Fibroblast of the aortic adventitia (primary cell): ENCODE measurements at regions not wholly inside any gene's neighbourhood (a gene's known extent, or its start where the extent isn't known, plus 50 kb on each side); places are given as distances from the start of the nearest gene placed in this dataset.
"Not testable (repeated sequence)": the region's sequence is repeated elsewhere in the genome, so short reads cannot be mapped to it uniquely, and the experiment has no call there.

Source experiments
- DNase-seq: peaks from one replicate; pipeline ENCODE4 v3.0.0-alpha.2; 2010; ENCODE audit warnings: low read depth
- H3K4me3 ChIP-seq: 2 replicates; pipeline ENCODE4 v1.5.1; 2011; ENCODE audit warnings: low read depth, mild to moderate bottlenecking, control low read depth, low read length, moderate library complexity

DNA sequence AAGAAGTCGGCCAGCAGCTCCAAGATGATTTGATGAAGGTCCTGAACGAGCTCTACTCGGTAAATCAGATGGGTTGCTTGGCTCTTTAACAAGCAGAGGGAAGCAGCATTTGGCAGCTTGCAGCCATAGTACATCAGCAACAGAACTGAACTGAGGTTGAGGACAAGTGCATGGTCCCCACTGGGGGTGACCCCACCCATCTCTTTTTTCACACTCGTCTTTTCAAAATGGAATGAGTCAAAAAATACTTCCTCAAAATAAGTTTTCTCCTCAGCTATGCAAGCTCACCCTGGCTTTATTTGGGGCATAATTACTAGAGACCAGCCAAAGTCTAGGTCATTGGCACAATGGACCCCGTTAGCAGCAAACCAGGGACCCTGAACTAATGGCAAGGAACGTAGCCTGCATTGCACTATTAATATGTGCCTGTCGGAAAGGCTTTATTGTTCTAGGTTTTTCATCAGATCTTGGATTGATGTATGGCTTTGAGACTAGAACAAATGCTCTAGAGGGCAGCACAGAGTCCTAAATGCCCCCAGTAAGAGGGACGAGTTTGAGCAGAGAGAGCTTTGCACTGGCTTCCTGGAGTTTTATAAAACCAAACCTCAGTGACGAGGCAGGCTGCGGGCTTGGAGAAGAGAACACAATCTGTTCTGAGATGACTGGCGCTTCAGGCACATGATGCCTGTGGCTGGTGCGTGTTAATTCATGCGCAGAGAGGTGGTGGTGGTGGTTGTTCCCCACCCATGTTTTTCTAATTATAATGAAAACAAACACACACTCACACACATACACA lies 74.2 kb upstream of the FAM72C start:
- DNase-seq, result peak; percentile 2
- H3K4me3 ChIP-seq, result not testable (repeated sequence)

DNA sequence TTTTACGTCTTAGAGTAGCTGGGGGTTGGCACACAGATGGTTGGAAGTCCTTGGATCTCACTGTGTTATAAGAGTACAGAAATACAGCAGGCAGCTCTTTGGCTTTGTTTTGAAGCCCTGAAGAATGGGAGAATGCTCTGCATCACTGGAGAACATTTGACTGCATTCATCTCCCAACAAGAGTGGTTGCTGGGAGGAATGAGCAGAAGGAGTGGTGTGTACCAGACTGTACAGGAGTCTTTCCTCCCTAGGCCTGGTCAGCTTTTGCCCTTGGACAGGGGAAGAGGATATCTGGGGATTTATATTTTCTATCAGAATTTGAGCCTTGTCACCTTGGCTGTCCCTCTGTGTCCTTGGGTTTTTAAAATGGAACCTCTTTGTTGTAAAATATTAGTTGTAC lies 70.5 kb upstream of the FAM72C start:
- not testable (repeated sequence) for H3K4me3 ChIP-seq, DNase-seq

- H3K4me3 ChIP-seq, DNase-seq: not testable (repeated sequence)
These were observed 68.5 kb upstream of the FAM72C start for GRCh38 chr1:144040293-144040692.

DNA sequence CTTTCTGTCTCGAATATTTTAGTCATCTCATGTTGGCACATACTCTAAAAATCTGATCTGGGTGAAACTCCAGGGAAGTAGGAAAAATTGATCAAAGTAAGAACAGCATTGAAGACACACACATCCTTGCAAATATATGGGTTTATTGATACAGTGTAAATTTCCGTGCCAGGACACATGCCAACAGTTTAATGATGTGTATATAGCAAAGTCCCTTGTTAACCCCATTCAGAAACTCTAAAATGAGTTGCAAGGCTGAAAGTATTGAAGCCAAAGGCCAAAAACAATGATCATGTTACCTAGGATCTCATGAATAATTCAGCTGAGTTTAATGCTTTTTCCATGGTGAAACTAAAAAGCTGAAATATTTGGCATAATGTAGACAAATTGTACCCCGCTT lies 62.3 kb upstream of the FAM72C start:
- H3K4me3 ChIP-seq, DNase-seq: not testable (repeated sequence)

- not testable (repeated sequence) for DNase-seq, H3K4me3 ChIP-seq
These were observed 59.8 kb upstream of the FAM72C start for GRCh38 chr1:144031550-144031949.

- DNase-seq, H3K4me3 ChIP-seq: not testable (repeated sequence)
These were observed 54.2 kb upstream of the FAM72C start for GRCh38 chr1:144026022-144026421.

DNA sequence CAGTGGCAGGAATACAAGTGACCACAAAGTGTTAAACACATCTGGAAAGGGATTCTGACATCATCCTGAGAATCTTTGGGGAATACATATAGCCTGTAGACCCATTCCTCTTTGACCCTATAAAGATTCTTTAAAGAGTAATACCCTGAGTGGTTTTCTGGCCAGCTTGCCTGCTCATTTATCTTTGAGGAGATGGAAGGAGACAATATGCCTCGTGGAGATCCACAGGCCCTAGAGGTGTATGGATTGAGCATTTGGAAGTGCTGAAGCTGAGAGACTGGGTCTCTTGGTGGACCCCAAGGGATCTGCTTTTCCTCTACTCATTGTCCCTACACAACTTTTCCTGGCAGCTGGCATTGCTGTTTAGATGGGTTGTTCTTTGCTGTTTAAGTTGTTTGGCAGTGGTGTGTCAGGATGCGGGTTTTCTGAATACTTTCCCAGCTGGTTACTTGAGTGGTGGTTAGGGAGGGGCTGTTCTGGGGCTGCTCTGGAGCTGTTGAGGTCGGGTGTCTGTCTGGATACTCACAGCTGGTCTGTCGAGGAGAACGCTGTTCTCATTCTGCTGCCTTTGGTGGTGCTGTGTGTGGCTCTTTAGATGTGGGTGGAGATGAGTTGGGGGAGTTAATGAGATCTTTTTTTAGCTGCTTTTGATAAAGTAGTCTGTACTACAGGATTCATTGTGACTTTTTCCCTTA lies 50.1 kb upstream of the FAM72C start:
- not testable (repeated sequence) for DNase-seq, H3K4me3 ChIP-seq
